ENCODE measurements at regions not wholly inside any gene's neighbourhood (a gene's known extent, or its start where the extent isn't known, plus 50 kb on each side); places are given as distances from the start of the nearest gene placed in this dataset.

- DNase-seq (ENCODE audit: low read depth in 3 of 3): no peak
Observed at GRCh38 chr4:18880871-18881270, 859.3 kb upstream of the LCORL start.

GRCh38 chr4:18878561-18878960 is 857.0 kb upstream of the LCORL start:
- DNase-seq (ENCODE audit: low read depth in 3 of 3): no peak

- DNase-seq (ENCODE audit: low read depth in 3 of 3): no peak
Observed at GRCh38 chr4:18869166-18869565, 847.6 kb upstream of the LCORL start.

- no peak for DNase-seq (ENCODE audit: low read depth in 3 of 3)
Observed at GRCh38 chr4:18860836-18861530, 839.4 kb upstream of the LCORL start.

GRCh38 chr4:18859468-18859867 is 837.9 kb upstream of the LCORL start:
- no peak for DNase-seq (ENCODE audit: low read depth in 3 of 3)

- no peak for DNase-seq (ENCODE audit: low read depth in 3 of 3)
Observed at GRCh38 chr4:18858229-18858922, 836.8 kb upstream of the LCORL start.

- no peak for DNase-seq (ENCODE audit: low read depth in 3 of 3)
Observed at GRCh38 chr4:18850867-18851266, 829.3 kb upstream of the LCORL start.

- no peak for DNase-seq (ENCODE audit: low read depth in 3 of 3)
Observed at GRCh38 chr4:18847249-18847890, 825.8 kb upstream of the LCORL start.

GRCh38 chr4:18846313-18846712 is 824.8 kb upstream of the LCORL start:
- DNase-seq (ENCODE audit: low read depth in 3 of 3): no peak

- DNase-seq (ENCODE audit: low read depth in 3 of 3): no peak
Observed at GRCh38 chr4:18844726-18845125, 823.2 kb upstream of the LCORL start.

- DNase-seq (ENCODE audit: low read depth in 3 of 3): no peak
Observed at GRCh38 chr4:18842431-18842830, 820.9 kb upstream of the LCORL start.

GRCh38 chr4:18840481-18840880 is 818.9 kb upstream of the LCORL start:
- no peak for DNase-seq (ENCODE audit: low read depth in 3 of 3)

- DNase-seq (ENCODE audit: low read depth in 3 of 3): no peak
Observed at GRCh38 chr4:18816228-18816895, 794.8 kb upstream of the LCORL start.

GRCh38 chr4:18815779-18816173 is 794.2 kb upstream of the LCORL start:
- no peak for DNase-seq (ENCODE audit: low read depth in 3 of 3)

- DNase-seq (ENCODE audit: low read depth in 3 of 3): no peak
Observed at GRCh38 chr4:18815081-18815778, 793.7 kb upstream of the LCORL start.

GRCh38 chr4:18813771-18814170 is 792.2 kb upstream of the LCORL start:
- no peak for DNase-seq (ENCODE audit: low read depth in 3 of 3)

- DNase-seq (ENCODE audit: low read depth in 3 of 3): no peak
Observed at GRCh38 chr4:18813055-18813454, 791.5 kb upstream of the LCORL start.

- no peak for DNase-seq (ENCODE audit: low read depth in 3 of 3)
Observed at GRCh38 chr4:18803781-18804180, 782.2 kb upstream of the LCORL start.

GRCh38 chr4:18798123-18798522 is 776.6 kb upstream of the LCORL start:
- no peak for DNase-seq (ENCODE audit: low read depth in 3 of 3)

- DNase-seq (ENCODE audit: low read depth in 3 of 3): no peak
Observed at GRCh38 chr4:18795794-18796193, 774.2 kb upstream of the LCORL start.

GRCh38 chr4:18777190-18777930 is 755.8 kb upstream of the LCORL start:
- no peak for DNase-seq (ENCODE audit: low read depth in 3 of 3)

All from stimulated activated CD4-positive, alpha-beta T cell treated with anti-CD3 and anti-CD28 coated beads, TNF-alpha, amount 100 ng/mL, for 48 hours (primary cell).